NB4 (cell line): ENCODE measurements at regions not wholly inside any gene's neighbourhood (a gene's known extent, or its start where the extent isn't known, plus 50 kb on each side); places are given as distances from the start of the nearest gene placed in this dataset.

Experiments
- CTCF ChIP-seq: IDR thresholded peaks from one replicate; pipeline ENCODE4 v1.5.1; 2012; ENCODE audit warnings: low read depth, low read length
- MAX ChIP-seq: IDR thresholded peaks from 2 replicates; pipeline ENCODE4 v1.6.1; 2011; ENCODE audit warnings: low read depth, low read length
- POLR2A ChIP-seq: IDR thresholded peaks from 2 replicates; pipeline ENCODE4 v1.6.1; 2011; ENCODE audit warnings: mild to moderate bottlenecking; ENCODE audit not compliant: insufficient read length; ENCODE audit errors: extremely low read depth

GRCh38 chr10:128466831-128467371 is 340.7 kb upstream of the MKI67 start:
- TF ChIP-seq POLR2A (no peak), CTCF (no peak), MAX (no peak)
